ENCODE measurements at regions not wholly inside any gene's neighbourhood (a gene's known extent, or its start where the extent isn't known, plus 50 kb on each side); places are given as distances from the start of the nearest gene placed in this dataset.

DNA sequence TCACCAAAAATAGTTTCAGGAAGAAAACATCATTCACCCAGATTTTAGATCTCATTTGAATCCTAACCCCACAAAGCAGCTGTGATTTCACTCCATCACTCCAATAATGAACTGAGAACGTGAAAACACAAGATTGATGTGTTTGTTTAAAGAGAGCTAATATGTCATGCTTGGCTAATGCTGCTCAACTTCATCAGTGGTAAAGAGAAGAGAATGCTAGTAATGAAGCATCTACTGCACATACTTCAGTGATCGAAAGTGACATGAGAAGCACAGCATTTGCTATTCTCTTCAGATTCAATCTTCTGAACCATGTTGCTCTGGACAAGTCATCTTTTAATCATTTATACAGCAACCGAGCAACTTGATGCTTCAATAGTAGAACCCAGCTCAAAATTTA is 874.7 kb downstream of the EFNA5 start:
- TF ChIP-seq, protein P1, sequence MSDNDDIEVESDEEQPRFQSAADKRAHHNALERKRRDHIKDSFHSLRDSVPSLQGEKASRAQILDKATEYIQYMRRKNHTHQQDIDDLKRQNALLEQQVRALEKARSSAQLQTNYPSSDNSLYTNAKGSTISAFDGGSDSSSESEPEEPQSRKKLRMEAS (IDR thresholded peaks at IDR 0.05): no peak
- TF ChIP-seq RXRA (IDR thresholded peaks at IDR 0.05): no peak
- no peak for TF ChIP-seq GABPA (IDR thresholded peaks at IDR 0.05 in 1 of 2, conservative IDR thresholded peaks at IDR 0.05 in 1 of 2)
- TF ChIP-seq, protein P2, sequence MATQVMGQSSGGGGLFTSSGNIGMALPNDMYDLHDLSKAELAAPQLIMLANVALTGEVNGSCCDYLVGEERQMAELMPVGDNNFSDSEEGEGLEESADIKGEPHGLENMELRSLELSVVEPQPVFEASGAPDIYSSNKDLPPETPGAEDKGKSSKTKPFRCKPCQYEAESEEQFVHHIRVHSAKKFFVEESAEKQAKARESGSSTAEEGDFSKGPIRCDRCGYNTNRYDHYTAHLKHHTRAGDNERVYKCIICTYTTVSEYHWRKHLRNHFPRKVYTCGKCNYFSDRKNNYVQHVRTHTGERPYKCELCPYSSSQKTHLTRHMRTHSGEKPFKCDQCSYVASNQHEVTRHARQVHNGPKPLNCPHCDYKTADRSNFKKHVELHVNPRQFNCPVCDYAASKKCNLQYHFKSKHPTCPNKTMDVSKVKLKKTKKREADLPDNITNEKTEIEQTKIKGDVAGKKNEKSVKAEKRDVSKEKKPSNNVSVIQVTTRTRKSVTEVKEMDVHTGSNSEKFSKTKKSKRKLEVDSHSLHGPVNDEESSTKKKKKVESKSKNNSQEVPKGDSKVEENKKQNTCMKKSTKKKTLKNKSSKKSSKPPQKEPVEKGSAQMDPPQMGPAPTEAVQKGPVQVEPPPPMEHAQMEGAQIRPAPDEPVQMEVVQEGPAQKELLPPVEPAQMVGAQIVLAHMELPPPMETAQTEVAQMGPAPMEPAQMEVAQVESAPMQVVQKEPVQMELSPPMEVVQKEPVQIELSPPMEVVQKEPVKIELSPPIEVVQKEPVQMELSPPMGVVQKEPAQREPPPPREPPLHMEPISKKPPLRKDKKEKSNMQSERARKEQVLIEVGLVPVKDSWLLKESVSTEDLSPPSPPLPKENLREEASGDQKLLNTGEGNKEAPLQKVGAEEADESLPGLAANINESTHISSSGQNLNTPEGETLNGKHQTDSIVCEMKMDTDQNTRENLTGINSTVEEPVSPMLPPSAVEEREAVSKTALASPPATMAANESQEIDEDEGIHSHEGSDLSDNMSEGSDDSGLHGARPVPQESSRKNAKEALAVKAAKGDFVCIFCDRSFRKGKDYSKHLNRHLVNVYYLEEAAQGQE (IDR thresholded peaks at IDR 0.05): no peak
- no peak for TF ChIP-seq EGR1 (IDR thresholded peaks at IDR 0.05; ENCODE audit: low read depth in 2 of 2)
- TF ChIP-seq HNF4A (conservative IDR thresholded peaks at IDR 0.05): no peak
- no peak for TF ChIP-seq FOXA1 (IDR thresholded peaks at IDR 0.05)
- TF ChIP-seq, protein P3, sequence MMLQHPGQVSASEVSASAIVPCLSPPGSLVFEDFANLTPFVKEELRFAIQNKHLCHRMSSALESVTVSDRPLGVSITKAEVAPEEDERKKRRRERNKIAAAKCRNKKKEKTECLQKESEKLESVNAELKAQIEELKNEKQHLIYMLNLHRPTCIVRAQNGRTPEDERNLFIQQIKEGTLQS (IDR thresholded peaks at IDR 0.05): no peak
- no peak for TF ChIP-seq TAF1 (conservative IDR thresholded peaks at IDR 0.05)
- TF ChIP-seq SP1 (IDR thresholded peaks at IDR 0.05): no peak
- no peak for TF ChIP-seq JUND (IDR thresholded peaks at IDR 0.05)
- TF ChIP-seq YY1 (IDR thresholded peaks at IDR 0.05): no peak
- no peak for TF ChIP-seq HNF4G (IDR thresholded peaks at IDR 0.05)
- TF ChIP-seq, protein P4, sequence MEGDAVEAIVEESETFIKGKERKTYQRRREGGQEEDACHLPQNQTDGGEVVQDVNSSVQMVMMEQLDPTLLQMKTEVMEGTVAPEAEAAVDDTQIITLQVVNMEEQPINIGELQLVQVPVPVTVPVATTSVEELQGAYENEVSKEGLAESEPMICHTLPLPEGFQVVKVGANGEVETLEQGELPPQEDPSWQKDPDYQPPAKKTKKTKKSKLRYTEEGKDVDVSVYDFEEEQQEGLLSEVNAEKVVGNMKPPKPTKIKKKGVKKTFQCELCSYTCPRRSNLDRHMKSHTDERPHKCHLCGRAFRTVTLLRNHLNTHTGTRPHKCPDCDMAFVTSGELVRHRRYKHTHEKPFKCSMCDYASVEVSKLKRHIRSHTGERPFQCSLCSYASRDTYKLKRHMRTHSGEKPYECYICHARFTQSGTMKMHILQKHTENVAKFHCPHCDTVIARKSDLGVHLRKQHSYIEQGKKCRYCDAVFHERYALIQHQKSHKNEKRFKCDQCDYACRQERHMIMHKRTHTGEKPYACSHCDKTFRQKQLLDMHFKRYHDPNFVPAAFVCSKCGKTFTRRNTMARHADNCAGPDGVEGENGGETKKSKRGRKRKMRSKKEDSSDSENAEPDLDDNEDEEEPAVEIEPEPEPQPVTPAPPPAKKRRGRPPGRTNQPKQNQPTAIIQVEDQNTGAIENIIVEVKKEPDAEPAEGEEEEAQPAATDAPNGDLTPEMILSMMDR (IDR thresholded peaks at IDR 0.05; ENCODE audit: low read depth, low read length, missing input control): no peak
- no peak for TF ChIP-seq NR2F2 (IDR thresholded peaks at IDR 0.05)
- no peak for TF ChIP-seq RAD21 (IDR thresholded peaks at IDR 0.05)
- no peak for TF ChIP-seq FOXA2 (IDR thresholded peaks at IDR 0.05)
- TF ChIP-seq, protein P5, sequence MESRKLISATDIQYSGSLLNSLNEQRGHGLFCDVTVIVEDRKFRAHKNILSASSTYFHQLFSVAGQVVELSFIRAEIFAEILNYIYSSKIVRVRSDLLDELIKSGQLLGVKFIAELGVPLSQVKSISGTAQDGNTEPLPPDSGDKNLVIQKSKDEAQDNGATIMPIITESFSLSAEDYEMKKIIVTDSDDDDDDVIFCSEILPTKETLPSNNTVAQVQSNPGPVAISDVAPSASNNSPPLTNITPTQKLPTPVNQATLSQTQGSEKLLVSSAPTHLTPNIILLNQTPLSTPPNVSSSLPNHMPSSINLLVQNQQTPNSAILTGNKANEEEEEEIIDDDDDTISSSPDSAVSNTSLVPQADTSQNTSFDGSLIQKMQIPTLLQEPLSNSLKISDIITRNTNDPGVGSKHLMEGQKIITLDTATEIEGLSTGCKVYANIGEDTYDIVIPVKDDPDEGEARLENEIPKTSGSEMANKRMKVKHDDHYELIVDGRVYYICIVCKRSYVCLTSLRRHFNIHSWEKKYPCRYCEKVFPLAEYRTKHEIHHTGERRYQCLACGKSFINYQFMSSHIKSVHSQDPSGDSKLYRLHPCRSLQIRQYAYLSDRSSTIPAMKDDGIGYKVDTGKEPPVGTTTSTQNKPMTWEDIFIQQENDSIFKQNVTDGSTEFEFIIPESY (IDR thresholded peaks at IDR 0.05): no peak
- no peak for DNase-seq (ENCODE audit: low spot score)
- Histone ChIP-seq H3K4me3 (ENCODE audit: low read depth in 1 of 3, low read length in 3 of 3) (no peak overlapping the region), H3K9ac (ENCODE audit: low read depth in 1 of 2, low read length in 2 of 2) (no peak overlapping the region), H3K9me3 (ENCODE audit: control insufficient read depth in 4 of 4, low read length in 3 of 4) (no peaks in the 10 kb centered on the region), H3K36me3 (ENCODE audit: control insufficient read depth in 4 of 4, insufficient read depth in 3 of 4, low read depth in 1 of 4, low read length in 3 of 4) (no peaks in the 10 kb centered on the region), H3K27me3 (ENCODE audit: control insufficient read depth in 4 of 4, insufficient read depth in 4 of 4, low read length in 3 of 4) (no peaks in the 10 kb centered on the region), H3K4me1 (ENCODE audit: control insufficient read depth in 4 of 4, insufficient read depth in 4 of 4, low read length in 3 of 4) (no peaks in the 10 kb centered on the region), H3K27ac (ENCODE audit: low read depth in 1 of 2, low read length in 2 of 2) (no peak overlapping the region)
- 73% methylated on average over 3 of the region's 3 CpGs for WGBS

Data from liver (tissue), 8 donors.